Calu3 (cell line): ENCODE measurements at regions not wholly inside any gene's neighbourhood (a gene's known extent, or its start where the extent isn't known, plus 50 kb on each side); places are given as distances from the start of the nearest gene placed in this dataset.

Experiments
- BruUV-seq: library from RNA; stranded (reverse); fragments of 400-500 nt; replicated peaks from 2 replicates; lab custom pipeline; 2021; lab: Mats Ljungman, UMichigan
- CTCF ChIA-PET: fragments of 300-600 bp; sonication (Branson Sonifier 250); formaldehyde crosslinking; loops from one replicate; lab custom pipeline; 2022; ENCODE audit warnings: antibody characterized with exemption; lab: Charles Lee
- DNase-seq: peaks from one replicate; pipeline ENCODE4 v3.0.0; 2022
- H3K27ac Mint-ChIP-seq: one replicate; pipeline ENCODE4 v1.8.0; 2022; ENCODE audit warnings: mixed read lengths; ENCODE audit not compliant: unreplicated experiment
- H3K27me3 Mint-ChIP-seq: one replicate; pipeline ENCODE4 v1.8.0; 2022; ENCODE audit warnings: mixed read lengths; ENCODE audit not compliant: unreplicated experiment
- H3K36me3 Mint-ChIP-seq: one replicate; pipeline ENCODE4 v1.8.0; 2022; ENCODE audit warnings: mild to moderate bottlenecking, moderate library complexity, mixed read lengths; ENCODE audit not compliant: insufficient read depth, unreplicated experiment
- H3K4me1 Mint-ChIP-seq: one replicate; pipeline ENCODE4 v1.8.0; 2022; ENCODE audit warnings: mild to moderate bottlenecking, low read depth, mixed read lengths; ENCODE audit not compliant: unreplicated experiment
- H3K4me3 Mint-ChIP-seq: one replicate; pipeline ENCODE4 v1.8.0; 2022; ENCODE audit warnings: mild to moderate bottlenecking, low read depth, moderate library complexity, mixed read lengths; ENCODE audit not compliant: unreplicated experiment
- H3K9me3 Mint-ChIP-seq: one replicate; pipeline ENCODE4 v1.8.0; 2022; ENCODE audit warnings: low read depth, mixed read lengths; ENCODE audit not compliant: unreplicated experiment
- intact Hi-C: fragments of 100-400 bp; cut with micrococcal nuclease; formaldehyde crosslinking; loops from one replicate; pipeline ENCODE4 v1.10.0; 2022; ENCODE audit not compliant: unreplicated experiment
- TF ChIP-seq, protein P1 (sequence below): fragments of 200-600 bp; IDR thresholded peaks from one replicate; pipeline ENCODE4 v1.8.0; 2022; ENCODE audit warnings: antibody characterized with exemption; ENCODE audit not compliant: unreplicated experiment

DNA sequence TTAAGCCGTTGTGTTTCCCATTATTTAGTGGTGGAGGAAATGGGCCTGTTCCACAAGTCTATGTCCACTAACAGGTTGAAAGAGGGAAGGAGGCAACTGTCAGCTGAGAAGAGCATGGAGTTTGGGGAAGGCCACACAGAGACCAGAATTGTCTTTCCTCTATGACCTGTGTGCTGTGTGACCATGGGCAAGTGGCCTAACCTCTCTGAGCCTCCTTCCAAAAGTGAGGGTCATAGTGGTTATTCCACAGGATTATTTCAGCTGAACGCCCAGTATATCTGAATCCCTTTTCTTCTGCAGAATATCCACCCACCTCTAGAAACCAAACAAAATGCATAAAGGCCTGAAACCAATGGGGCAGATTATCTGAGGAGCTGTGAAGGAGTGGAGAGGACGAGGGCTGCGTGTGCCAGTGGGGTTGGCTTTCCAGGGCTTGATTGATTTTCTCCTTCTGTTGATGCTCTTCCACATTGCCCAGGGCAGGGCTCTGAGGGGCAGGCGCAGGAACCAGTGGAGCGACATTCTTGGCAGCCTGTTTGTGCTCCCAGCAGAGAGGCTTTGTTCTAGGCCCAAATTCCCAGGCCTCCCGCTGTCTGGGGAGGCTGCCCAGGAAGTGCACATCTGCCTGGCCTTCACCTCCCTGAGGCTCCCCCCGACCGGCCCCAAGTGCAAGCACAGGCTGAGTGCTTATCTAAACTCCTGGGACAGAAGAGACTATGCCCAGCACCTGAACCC is 452.7 kb downstream of the BCL11B start:
- BruUV-seq: no TSS peak
- peak overlapping the region; percentile 61 for H3K27ac Mint-ChIP-seq
- intact Hi-C loops: loop anchor here (10.0 kb wide), 1 partner anchor 246 kb away; no protein-coding TSS in a partner anchor
- CTCF ChIA-PET: no interaction called here
- peak overlapping the region; percentile 5 for H3K4me3 Mint-ChIP-seq
- H3K36me3 Mint-ChIP-seq: no peaks in the 10 kb centered on the region
- peak; percentile 78 for DNase-seq
- H3K27me3 Mint-ChIP-seq: peaks cover 23% of the 10 kb centered on the region
- no peaks in the 10 kb centered on the region for H3K9me3 Mint-ChIP-seq
- H3K4me1 Mint-ChIP-seq: peaks cover 29% of the 10 kb centered on the region
- TF ChIP-seq, protein P1, sequence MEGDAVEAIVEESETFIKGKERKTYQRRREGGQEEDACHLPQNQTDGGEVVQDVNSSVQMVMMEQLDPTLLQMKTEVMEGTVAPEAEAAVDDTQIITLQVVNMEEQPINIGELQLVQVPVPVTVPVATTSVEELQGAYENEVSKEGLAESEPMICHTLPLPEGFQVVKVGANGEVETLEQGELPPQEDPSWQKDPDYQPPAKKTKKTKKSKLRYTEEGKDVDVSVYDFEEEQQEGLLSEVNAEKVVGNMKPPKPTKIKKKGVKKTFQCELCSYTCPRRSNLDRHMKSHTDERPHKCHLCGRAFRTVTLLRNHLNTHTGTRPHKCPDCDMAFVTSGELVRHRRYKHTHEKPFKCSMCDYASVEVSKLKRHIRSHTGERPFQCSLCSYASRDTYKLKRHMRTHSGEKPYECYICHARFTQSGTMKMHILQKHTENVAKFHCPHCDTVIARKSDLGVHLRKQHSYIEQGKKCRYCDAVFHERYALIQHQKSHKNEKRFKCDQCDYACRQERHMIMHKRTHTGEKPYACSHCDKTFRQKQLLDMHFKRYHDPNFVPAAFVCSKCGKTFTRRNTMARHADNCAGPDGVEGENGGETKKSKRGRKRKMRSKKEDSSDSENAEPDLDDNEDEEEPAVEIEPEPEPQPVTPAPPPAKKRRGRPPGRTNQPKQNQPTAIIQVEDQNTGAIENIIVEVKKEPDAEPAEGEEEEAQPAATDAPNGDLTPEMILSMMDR: no peak

DNA sequence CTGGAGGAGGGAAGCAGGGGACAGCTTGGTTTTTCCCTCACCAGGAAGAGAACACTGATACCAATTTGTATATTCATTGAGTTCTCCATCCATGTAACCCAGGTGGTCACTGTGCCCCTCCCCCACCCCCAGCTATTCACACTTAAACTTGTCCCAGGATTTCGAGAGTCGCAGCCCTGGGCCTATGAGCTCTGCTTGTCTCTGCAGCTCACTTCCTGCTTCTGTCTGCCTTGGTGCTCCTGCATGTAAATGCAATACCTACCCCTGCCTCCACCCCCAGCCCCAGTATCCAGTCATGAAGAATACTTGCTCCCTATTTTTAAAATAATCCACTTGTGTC is 452.2 kb downstream of the BCL11B start:
- no peak for DNase-seq
- intact Hi-C loops: loop anchor here (5.0 to 10.0 kb wide), 2 partner anchors 152 to 245 kb away; no protein-coding TSS in a partner anchor
- CTCF ChIA-PET: no interaction called here
- no peaks in the 10 kb centered on the region for H3K36me3 Mint-ChIP-seq
- H3K4me1 Mint-ChIP-seq: peaks cover 34% of the 10 kb centered on the region
- BruUV-seq: no TSS peak
- H3K27ac Mint-ChIP-seq: peak overlapping the region; percentile 61
- H3K27me3 Mint-ChIP-seq: peaks cover 18% of the 10 kb centered on the region
- TF ChIP-seq, protein P1: no peak
- peak overlapping the region; percentile 5 for H3K4me3 Mint-ChIP-seq
- H3K9me3 Mint-ChIP-seq: no peaks in the 10 kb centered on the region

DNA sequence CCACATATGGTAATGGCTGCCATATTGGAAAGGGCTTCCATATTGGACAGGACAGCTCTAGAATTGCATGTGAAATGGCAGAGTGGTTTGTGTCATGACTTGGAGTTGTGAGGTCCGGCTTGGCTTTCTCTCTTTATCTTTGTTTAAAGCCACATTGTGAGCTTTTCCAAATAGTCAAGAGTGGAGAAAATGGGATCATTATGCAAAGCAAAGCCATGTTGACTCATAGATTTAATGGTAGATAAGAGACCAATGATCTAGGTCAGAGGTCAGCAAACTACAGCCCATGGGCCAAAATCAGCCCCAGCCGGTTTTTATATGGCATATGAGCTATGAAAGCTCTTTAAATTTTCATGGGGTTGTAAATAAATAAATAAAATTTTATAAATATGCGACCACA is 449.1 kb downstream of the BCL11B start:
- no TSS peak for BruUV-seq
- no peaks in the 10 kb centered on the region for H3K9me3 Mint-ChIP-seq
- TF ChIP-seq, protein P1: no peak
- DNase-seq: peak; percentile 12
- peaks cover 34% of the 10 kb centered on the region for H3K4me1 Mint-ChIP-seq
- intact Hi-C loops: loop anchor here (5.0 kb wide), 1 partner anchor 149 kb away; no protein-coding TSS in a partner anchor
- no peak overlapping the region for H3K4me3 Mint-ChIP-seq
- no peaks in the 10 kb centered on the region for H3K36me3 Mint-ChIP-seq
- CTCF ChIA-PET: interaction anchor here (0.6 to 0.7 kb wide), 3 partner anchors 19 to 444 kb away, joined by 3 to 8 read pairs (median 4); no protein-coding TSS in a partner anchor
- no peaks in the 10 kb centered on the region for H3K27me3 Mint-ChIP-seq
- no peak overlapping the region for H3K27ac Mint-ChIP-seq

- Mint-ChIP-seq H3K36me3 (no peaks in the 10 kb centered on the region), H3K27ac (no peak overlapping the region)
- CTCF ChIA-PET: no interaction called here
Observed at GRCh38 chr14:98826618-98827017, 445.4 kb downstream of the BCL11B start.

More at GRCh38 chr14:98826618-98827017, 445.4 kb downstream of the BCL11B start:
- Mint-ChIP-seq H3K27me3 (no peaks in the 10 kb centered on the region), H3K4me1 (peaks cover 16% of the 10 kb centered on the region), H3K4me3 (no peak overlapping the region), H3K9me3 (no peaks in the 10 kb centered on the region)
- intact Hi-C loops: no loop called here
- peak; percentile 8 for DNase-seq
- TF ChIP-seq, protein P1: no peak
- no TSS peak for BruUV-seq
